GM12878 (cell line): ENCODE measurements at regions not wholly inside any gene's neighbourhood (a gene's known extent, or its start where the extent isn't known, plus 50 kb on each side); places are given as distances from the start of the nearest gene placed in this dataset.

Source experiments
- ATAC-seq: fragments of 200-7000 bp; cut with Tn5 transposase; 3 replicates; pipeline ENCODE4 v1.9.1; 2020; ENCODE audit warnings: mild to moderate bottlenecking, moderate library complexity
- BruUV-seq: library from RNA; stranded (reverse); fragments of 400-500 nt; replicated peaks from 2 replicates; lab custom pipeline; 2021; lab: Mats Ljungman, UMichigan
- CTCF ChIA-PET: fragments of 300-600 bp; sonication (Branson Sonifier 250); formaldehyde crosslinking; extraction: SDS; loops from one replicate; lab custom pipeline; 2021; ENCODE audit warnings: inconsistent platforms; lab: Yijun Ruan, JAX
- POLR2A ChIA-PET: fragments of 350-600 bp; formaldehyde crosslinking; extraction: SDS; loops from one replicate; lab custom pipeline; 2021; ENCODE audit warnings: inconsistent platforms; lab: Charles Lee
- RAD21 ChIA-PET: fragments of 300-600 bp; sonication (Branson Sonifier 250); formaldehyde crosslinking; loops from one replicate; lab custom pipeline; 2023; ENCODE audit warnings: antibody characterized with exemption; ENCODE audit not compliant: unreplicated experiment; lab: Charles Lee
- SMC1A ChIA-PET: fragments of 300-600 bp; sonication (Branson Sonifier 250); formaldehyde crosslinking; loops from one replicate; lab custom pipeline; 2023; ENCODE audit not compliant: unreplicated experiment, uncharacterized antibody; lab: Charles Lee
- DNase-seq: peaks from one replicate; pipeline ENCODE4 v3.0.0-alpha.2; 2011; ENCODE audit warnings: low read depth, low spot score
- FAIRE-seq: peaks from 3 replicates; lab custom pipeline; 2011; peaks lifted over from hg19 to GRCh38; lab: Jason Lieb, UNC
- H2AFZ ChIP-seq: 2 replicates; pipeline ENCODE4 v1.6.0; 2011; ENCODE audit warnings: low read depth, low read length, control low read depth; ENCODE audit not compliant: control insufficient read depth
- H3K27ac ChIP-seq: 2 replicates; pipeline ENCODE4 v1.5.1; 2011; ENCODE audit warnings: control low read depth; ENCODE audit not compliant: control insufficient read depth, insufficient read depth
- H3K27me3 ChIP-seq, 2 experiments: replicated peaks in 1 of 2; 2 replicates each; pipeline versions ENCODE4 v1.6.0 to v1.6.1; 2011; ENCODE audit warnings: low read length in 1 of 2; ENCODE audit not compliant: control insufficient read depth in 2 of 2, insufficient read depth in 2 of 2
- H3K36me3 ChIP-seq, 2 experiments: 2 replicates each; pipeline ENCODE4 v1.5.1; 2011; ENCODE audit warnings: low read length in 1 of 2; ENCODE audit not compliant: control insufficient read depth in 2 of 2, insufficient read depth in 2 of 2
- H3K4me1 ChIP-seq: 2 replicates; pipeline ENCODE4 v1.6.1; 2011; ENCODE audit warnings: mild to moderate bottlenecking, low read length, moderate library complexity, mixed read lengths; ENCODE audit not compliant: control insufficient read depth, insufficient read depth
- H3K4me2 ChIP-seq: 2 replicates; pipeline ENCODE4 v1.6.0; 2011; ENCODE audit warnings: control low read depth; ENCODE audit not compliant: control insufficient read depth, insufficient read depth
- H3K4me3 ChIP-seq: fragments of 200-600 bp; sonication (generic); 2 replicates; pipeline ENCODE4 v1.5.1; 2016
- H3K79me2 ChIP-seq: 2 replicates; pipeline ENCODE4 v1.6.0; 2011; ENCODE audit warnings: low read length; ENCODE audit not compliant: control insufficient read depth, insufficient read depth
- H3K9ac ChIP-seq: 2 replicates; pipeline ENCODE4 v1.8.0; 2011; ENCODE audit warnings: low read length, control low read depth, mixed read lengths; ENCODE audit not compliant: control insufficient read depth, insufficient read depth
- H3K9me3 ChIP-seq: replicated peaks from 3 replicates; pipeline ENCODE4 v1.5.1; 2011; ENCODE audit warnings: mild to moderate bottlenecking, low read length; ENCODE audit not compliant: control insufficient read depth, insufficient read depth
- H4K20me1 ChIP-seq: 2 replicates; pipeline ENCODE4 v1.6.0; 2011; ENCODE audit not compliant: control insufficient read depth, insufficient read depth
- BHLHE40 ChIP-seq, 2 experiments: fragments of 450-650 bp in 1 of 2; IDR thresholded peaks; 2 replicates each; pipeline ENCODE4 v1.6.1; 2011 to 2017; ENCODE audit warnings: low read depth in 2 of 2, borderline replicate concordance in 1 of 2, improper control_type of control experiment in 1 of 2, low read length in 1 of 2, mild to moderate bottlenecking in 1 of 2
- IKZF1 ChIP-seq: fragments of 450-650 bp; conservative IDR thresholded peaks from 2 replicates; pipeline ENCODE4 v1.6.1; 2017; ENCODE audit warnings: antibody characterized with exemption, mild to moderate bottlenecking
- PKNOX1 ChIP-seq: fragments of 450-650 bp; IDR thresholded peaks from 2 replicates; pipeline ENCODE4 v1.6.1; 2016; ENCODE audit warnings: mild to moderate bottlenecking
- RAD51 ChIP-seq: fragments of 450-650 bp; IDR thresholded peaks from 2 replicates; pipeline ENCODE4 v1.6.1; 2016; ENCODE audit warnings: moderate library complexity, mild to moderate bottlenecking, inconsistent platforms
- SIN3A ChIP-seq: IDR thresholded peaks from 2 replicates; pipeline ENCODE4 v1.6.1; 2012; ENCODE audit warnings: low read depth, low read length, improper control_type of control experiment
- TCF7 ChIP-seq: IDR thresholded peaks from 2 replicates; pipeline ENCODE4 v1.6.1; 2014; ENCODE audit warnings: antibody characterized with exemption, borderline replicate concordance
- YY1 ChIP-seq: IDR thresholded peaks from 2 replicates; pipeline ENCODE4 v1.6.1; 2011; ENCODE audit warnings: low read depth, mild to moderate bottlenecking, low read length
- WGBS: methylation state at CpG from one replicate; pipeline ENCODE4 v1.1.6; 2016; ENCODE audit warnings: low lambda C conversion rate; ENCODE audit not compliant: insufficient replicate concordance, insufficient coverage; ENCODE audit errors: missing lambda C conversion rate; 5-methylcytosine and 5-hydroxymethylcytosine counted together
- in situ Hi-C: fragments of 300-500 bp; cut with MboI; formaldehyde crosslinking; loops from 9 replicates; pipeline ENCODE4 v1.14.3; 2018; ENCODE audit warnings: mixed read lengths
- intact Hi-C: fragments of 100-400 bp; cut with micrococcal nuclease; formaldehyde crosslinking; loops from one replicate; pipeline ENCODE4 v1.14.2; 2022; ENCODE audit not compliant: unreplicated experiment
- TF ChIP-seq, protein P1 (sequence below): fragments of 450-650 bp; IDR thresholded peaks from 2 replicates; pipeline ENCODE4 v1.6.1; 2017; ENCODE audit warnings: mild to moderate bottlenecking
- TF ChIP-seq, protein P2 (sequence below): fragments of 150-350 bp; IDR thresholded peaks from 2 replicates; pipeline ENCODE4 v1.6.1; 2014; ENCODE audit warnings: mild to moderate bottlenecking, low read depth, low read length
- TF ChIP-seq, protein P3 (sequence below): IDR thresholded peaks from 2 replicates; pipeline ENCODE4 v1.6.1; 2011; ENCODE audit warnings: borderline replicate concordance, low read depth, mild to moderate bottlenecking, moderate library complexity, low read length; ENCODE audit not compliant: insufficient read depth, poor library complexity, severe bottlenecking

DNA sequence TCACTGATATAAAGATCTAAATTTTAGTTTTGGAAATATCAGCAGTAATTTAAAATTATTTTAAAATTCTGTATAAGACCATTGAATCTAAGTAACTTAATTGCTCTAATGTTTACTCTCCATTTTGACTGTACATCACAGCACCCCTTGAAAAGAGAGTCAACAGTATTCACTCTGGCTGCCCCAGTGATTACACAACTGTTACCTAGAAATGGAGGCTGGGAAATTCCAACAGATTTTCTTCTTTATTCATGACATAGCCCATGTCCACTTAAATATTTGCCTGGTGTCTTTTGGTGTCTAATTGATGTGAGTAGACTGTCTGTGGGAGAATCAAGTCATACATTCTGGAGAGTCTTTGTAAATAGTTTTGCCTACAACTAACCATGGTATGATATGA, 301.8 kb upstream of the CDH6 start:
- Histone ChIP-seq H3K4me2 (no peak overlapping the region), H3K36me3 (no peaks in the 10 kb centered on the region), H3K27me3 (no peaks in the 10 kb centered on the region), H4K20me1 (no peaks in the 10 kb centered on the region), H3K4me1 (no peaks in the 10 kb centered on the region), H2AFZ (no peak overlapping the region), H3K4me3 (no peak overlapping the region), H3K27ac (no peak overlapping the region), H3K9ac (no peak overlapping the region), H3K79me2 (no peaks in the 10 kb centered on the region), H3K9me3 (no peaks in the 10 kb centered on the region)
- ChIA-PET RAD21 (no interaction called here), SMC1A (no interaction called here), POLR2A (no interaction called here), CTCF (no interaction called here)
- intact Hi-C loops (no loop called here), in situ Hi-C loops (no loop called here)
- ATAC-seq = no peak
- no peak for DNase-seq
- TF ChIP-seq SIN3A (no peak), RAD51 (no peak), TCF7 (no peak), PKNOX1 (no peak)
- TF ChIP-seq, protein P1, sequence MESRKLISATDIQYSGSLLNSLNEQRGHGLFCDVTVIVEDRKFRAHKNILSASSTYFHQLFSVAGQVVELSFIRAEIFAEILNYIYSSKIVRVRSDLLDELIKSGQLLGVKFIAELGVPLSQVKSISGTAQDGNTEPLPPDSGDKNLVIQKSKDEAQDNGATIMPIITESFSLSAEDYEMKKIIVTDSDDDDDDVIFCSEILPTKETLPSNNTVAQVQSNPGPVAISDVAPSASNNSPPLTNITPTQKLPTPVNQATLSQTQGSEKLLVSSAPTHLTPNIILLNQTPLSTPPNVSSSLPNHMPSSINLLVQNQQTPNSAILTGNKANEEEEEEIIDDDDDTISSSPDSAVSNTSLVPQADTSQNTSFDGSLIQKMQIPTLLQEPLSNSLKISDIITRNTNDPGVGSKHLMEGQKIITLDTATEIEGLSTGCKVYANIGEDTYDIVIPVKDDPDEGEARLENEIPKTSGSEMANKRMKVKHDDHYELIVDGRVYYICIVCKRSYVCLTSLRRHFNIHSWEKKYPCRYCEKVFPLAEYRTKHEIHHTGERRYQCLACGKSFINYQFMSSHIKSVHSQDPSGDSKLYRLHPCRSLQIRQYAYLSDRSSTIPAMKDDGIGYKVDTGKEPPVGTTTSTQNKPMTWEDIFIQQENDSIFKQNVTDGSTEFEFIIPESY = no peak
- no peak for FAIRE-seq
- no TSS peak for BruUV-seq

GRCh38 chr5:30890377-30890776, 303.1 kb upstream of the CDH6 start:
- FAIRE-seq (no peak), ATAC-seq (no peak), DNase-seq (no peak)
- in situ Hi-C loops = no loop called here
- Histone ChIP-seq H4K20me1 (no peaks in the 10 kb centered on the region), H2AFZ (no peak overlapping the region), H3K4me1 (no peaks in the 10 kb centered on the region), H3K9me3 (no peaks in the 10 kb centered on the region), H3K4me2 (no peak overlapping the region), H3K27me3 (no peaks in the 10 kb centered on the region), H3K9ac (no peak overlapping the region), H3K4me3 (no peak overlapping the region), H3K36me3 (no peaks in the 10 kb centered on the region), H3K27ac (no peak overlapping the region), H3K79me2 (no peaks in the 10 kb centered on the region)
- intact Hi-C loops = no loop called here
- no TSS peak for BruUV-seq
- WGBS = 29% methylated on average over 2 of the region's 2 CpGs
- ChIA-PET SMC1A (interaction anchor here (1.0 kb wide), 1 partner anchor 107 kb away, joined by 3 read pairs; no protein-coding TSS in a partner anchor), CTCF (no interaction called here), RAD21 (no interaction called here), POLR2A (no interaction called here)
- TF ChIP-seq, protein P2, sequence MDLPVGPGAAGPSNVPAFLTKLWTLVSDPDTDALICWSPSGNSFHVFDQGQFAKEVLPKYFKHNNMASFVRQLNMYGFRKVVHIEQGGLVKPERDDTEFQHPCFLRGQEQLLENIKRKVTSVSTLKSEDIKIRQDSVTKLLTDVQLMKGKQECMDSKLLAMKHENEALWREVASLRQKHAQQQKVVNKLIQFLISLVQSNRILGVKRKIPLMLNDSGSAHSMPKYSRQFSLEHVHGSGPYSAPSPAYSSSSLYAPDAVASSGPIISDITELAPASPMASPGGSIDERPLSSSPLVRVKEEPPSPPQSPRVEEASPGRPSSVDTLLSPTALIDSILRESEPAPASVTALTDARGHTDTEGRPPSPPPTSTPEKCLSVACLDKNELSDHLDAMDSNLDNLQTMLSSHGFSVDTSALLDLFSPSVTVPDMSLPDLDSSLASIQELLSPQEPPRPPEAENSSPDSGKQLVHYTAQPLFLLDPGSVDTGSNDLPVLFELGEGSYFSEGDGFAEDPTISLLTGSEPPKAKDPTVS = no peak
- TF ChIP-seq, protein P1 = no peak
- TF ChIP-seq BHLHE40 (IDR thresholded peaks at IDR 0.05; ENCODE audit: borderline replicate concordance in 1 of 2, low read depth in 2 of 2, low read length in 1 of 2) = no peak
- TF ChIP-seq IKZF1 = no peak
- TF ChIP-seq YY1 = no peak
- TF ChIP-seq, protein P3, sequence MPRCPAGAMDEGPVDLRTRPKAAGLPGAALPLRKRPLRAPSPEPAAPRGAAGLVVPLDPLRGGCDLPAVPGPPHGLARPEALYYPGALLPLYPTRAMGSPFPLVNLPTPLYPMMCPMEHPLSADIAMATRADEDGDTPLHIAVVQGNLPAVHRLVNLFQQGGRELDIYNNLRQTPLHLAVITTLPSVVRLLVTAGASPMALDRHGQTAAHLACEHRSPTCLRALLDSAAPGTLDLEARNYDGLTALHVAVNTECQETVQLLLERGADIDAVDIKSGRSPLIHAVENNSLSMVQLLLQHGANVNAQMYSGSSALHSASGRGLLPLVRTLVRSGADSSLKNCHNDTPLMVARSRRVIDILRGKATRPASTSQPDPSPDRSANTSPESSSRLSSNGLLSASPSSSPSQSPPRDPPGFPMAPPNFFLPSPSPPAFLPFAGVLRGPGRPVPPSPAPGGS = no peak
